Coronary artery (tissue), 2 donors: ENCODE measurements at regions not wholly inside any gene's neighbourhood (a gene's known extent, or its start where the extent isn't known, plus 50 kb on each side); places are given as distances from the start of the nearest gene placed in this dataset.
"Not testable (repeated sequence)": the region's sequence is repeated elsewhere in the genome, so short reads cannot be mapped to it uniquely, and the experiment has no call there.

Source experiments
- DNase-seq: peaks from one replicate; pipeline ENCODE4 v3.0.0-alpha.2; 2017; ENCODE audit warnings: low spot score
- H3K27ac ChIP-seq, 2 donors: fragments of 200-600 bp; sonication (generic); one replicate each; pipeline ENCODE4 v1.5.1; 2016 to 2019
- H3K4me3 ChIP-seq: fragments of 200-600 bp; sonication (generic); 2 replicates; pipeline ENCODE4 v1.5.1; 2016; ENCODE audit warnings: mild to moderate bottlenecking, moderate library complexity
- CTCF ChIP-seq: fragments of 200-600 bp; sonication (generic); IDR thresholded peaks from one replicate; pipeline ENCODE4 v1.5.1; 2019; ENCODE audit warnings: antibody characterized with exemption

- not testable (repeated sequence) for DNase-seq
- peak overlapping the region; percentile 62 to 80 for H3K27ac ChIP-seq
Observed at GRCh38 chr16:29130131-29130711, 145.4 kb downstream of the LAT start.

GRCh38 chr16:29129458-29130038 lies 144.7 kb downstream of the LAT start:
- DNase-seq, H3K4me3 ChIP-seq: not testable (repeated sequence)
- H3K27ac ChIP-seq, result peak overlapping the region; percentile 32 to 80

More at GRCh38 chr16:29130131-29130711, 145.4 kb downstream of the LAT start:
- not testable (repeated sequence) for H3K4me3 ChIP-seq

- H3K27ac ChIP-seq, result peak overlapping the region in 1 of 2 donors; percentile 80
- DNase-seq, H3K4me3 ChIP-seq: not testable (repeated sequence)
Observed at GRCh38 chr16:29128732-29129457, 144.0 kb downstream of the LAT start.

GRCh38 chr16:29127806-29128420 lies 143.1 kb downstream of the LAT start:
- not testable (repeated sequence) for H3K4me3 ChIP-seq, DNase-seq
- peak overlapping the region in 1 of 2 donors; percentile 80 for H3K27ac ChIP-seq

GRCh38 chr16:29126616-29127015 lies 141.8 kb downstream of the LAT start:
- Histone ChIP-seq H3K4me3 (no peak overlapping the region), H3K27ac (no peak overlapping the region)
- DNase-seq, result no peak
- TF ChIP-seq CTCF, result no peak

- H3K4me3 ChIP-seq, result no peak overlapping the region
- no peak for DNase-seq
- TF ChIP-seq CTCF, result no peak
- H3K27ac ChIP-seq, result no peak overlapping the region
Observed at GRCh38 chr16:29126057-29126494, 141.2 kb downstream of the LAT start.

- DNase-seq, result no peak
- H3K27ac ChIP-seq, result no peak overlapping the region
- TF ChIP-seq CTCF, result no peak
- H3K4me3 ChIP-seq, result no peak overlapping the region
Observed at GRCh38 chr16:29124828-29125227, 140.0 kb downstream of the LAT start.

- not testable (repeated sequence) for H3K27ac ChIP-seq, H3K4me3 ChIP-seq, DNase-seq
Observed at GRCh38 chr16:29124162-29124561, 139.3 kb downstream of the LAT start.

- not testable (repeated sequence) for H3K4me3 ChIP-seq, H3K27ac ChIP-seq, DNase-seq
Observed at GRCh38 chr16:29120680-29121079, 135.8 kb downstream of the LAT start.

GRCh38 chr16:29118301-29118957 lies 133.6 kb downstream of the LAT start:
- not testable (repeated sequence) for DNase-seq, H3K4me3 ChIP-seq
- H3K27ac ChIP-seq, result peak overlapping the region in 1 of 2 donors; percentile 20
